ENCODE measurements at regions not wholly inside any gene's neighbourhood (a gene's known extent, or its start where the extent isn't known, plus 50 kb on each side); places are given as distances from the start of the nearest gene placed in this dataset.

- no peak for TF ChIP-seq RARB (CRISPR knock-in tag; IDR thresholded peaks at IDR 0.05)
- TF ChIP-seq ZFP3 (CRISPR knock-in tag; IDR thresholded peaks at IDR 0.05) = no peak
Observed at GRCh38 chr20:55053389-55053788, 578.0 kb downstream of the DOK5 start.

Data from SK-N-SH treated with all-trans-retinoic acid at 6 μM for 48 hours (cell line).